ENCODE measurements at regions not wholly inside any gene's neighbourhood (a gene's known extent, or its start where the extent isn't known, plus 50 kb on each side); places are given as distances from the start of the nearest gene placed in this dataset.

GRCh38 chr1:229058729-229059128 lies 212.2 kb upstream of the RAB4A start:
- Histone ChIP-seq H4K20me1 (ENCODE audit: insufficient read depth, low read length) (no peaks in the 10 kb centered on the region), H3K27ac (ENCODE audit: low read depth, low read length) (no peak overlapping the region), H3K27me3 (ENCODE audit: insufficient read depth, low read length) (no peaks in the 10 kb centered on the region), H3K4me2 (ENCODE audit: insufficient read depth, low read length) (no peak overlapping the region), H3K4me3 (ENCODE audit: insufficient read depth, low read length) (no peak overlapping the region), H3K36me3 (ENCODE audit: insufficient read depth, low read length) (no peaks in the 10 kb centered on the region), H2AFZ (ENCODE audit: low read length) (no peak overlapping the region), H3K9me3 (ENCODE audit: low read depth, low read length) (no peaks in the 10 kb centered on the region), H3K4me1 (ENCODE audit: insufficient read depth, low read length) (no peaks in the 10 kb centered on the region), H3K79me2 (ENCODE audit: insufficient read depth, low read length) (no peaks in the 10 kb centered on the region)
- TF ChIP-seq, protein P1, sequence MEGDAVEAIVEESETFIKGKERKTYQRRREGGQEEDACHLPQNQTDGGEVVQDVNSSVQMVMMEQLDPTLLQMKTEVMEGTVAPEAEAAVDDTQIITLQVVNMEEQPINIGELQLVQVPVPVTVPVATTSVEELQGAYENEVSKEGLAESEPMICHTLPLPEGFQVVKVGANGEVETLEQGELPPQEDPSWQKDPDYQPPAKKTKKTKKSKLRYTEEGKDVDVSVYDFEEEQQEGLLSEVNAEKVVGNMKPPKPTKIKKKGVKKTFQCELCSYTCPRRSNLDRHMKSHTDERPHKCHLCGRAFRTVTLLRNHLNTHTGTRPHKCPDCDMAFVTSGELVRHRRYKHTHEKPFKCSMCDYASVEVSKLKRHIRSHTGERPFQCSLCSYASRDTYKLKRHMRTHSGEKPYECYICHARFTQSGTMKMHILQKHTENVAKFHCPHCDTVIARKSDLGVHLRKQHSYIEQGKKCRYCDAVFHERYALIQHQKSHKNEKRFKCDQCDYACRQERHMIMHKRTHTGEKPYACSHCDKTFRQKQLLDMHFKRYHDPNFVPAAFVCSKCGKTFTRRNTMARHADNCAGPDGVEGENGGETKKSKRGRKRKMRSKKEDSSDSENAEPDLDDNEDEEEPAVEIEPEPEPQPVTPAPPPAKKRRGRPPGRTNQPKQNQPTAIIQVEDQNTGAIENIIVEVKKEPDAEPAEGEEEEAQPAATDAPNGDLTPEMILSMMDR (IDR thresholded peaks at IDR 0.05; ENCODE audit: extremely low read depth, low read depth, low read length), result no peak
- peak; percentile 48 for DNase-seq (ENCODE audit: insufficient read length, low spot score, missing footprints)

GRCh38 chr1:229059671-229060539 lies 211.0 kb upstream of the RAB4A start:
- no peaks in the 10 kb centered on the region for H3K27me3 ChIP-seq (ENCODE audit: insufficient read depth, low read length)
- H3K9me3 ChIP-seq (ENCODE audit: low read depth, low read length), result no peaks in the 10 kb centered on the region
- no peak overlapping the region for H3K27ac ChIP-seq (ENCODE audit: low read depth, low read length)
- no peak overlapping the region for H2AFZ ChIP-seq (ENCODE audit: low read length)
- H4K20me1 ChIP-seq (ENCODE audit: insufficient read depth, low read length), result no peaks in the 10 kb centered on the region
- TF ChIP-seq, protein P1 (IDR thresholded peaks at IDR 0.05; ENCODE audit: extremely low read depth, low read depth, low read length), result no peak
- no peaks in the 10 kb centered on the region for H3K79me2 ChIP-seq (ENCODE audit: insufficient read depth, low read length)
- H3K4me3 ChIP-seq (ENCODE audit: insufficient read depth, low read length), result no peak overlapping the region
- H3K4me2 ChIP-seq (ENCODE audit: insufficient read depth, low read length), result no peak overlapping the region
- no peaks in the 10 kb centered on the region for H3K36me3 ChIP-seq (ENCODE audit: insufficient read depth, low read length)
- DNase-seq (ENCODE audit: insufficient read length, low spot score, missing footprints), result peak; percentile 36
- no peaks in the 10 kb centered on the region for H3K4me1 ChIP-seq (ENCODE audit: insufficient read depth, low read length)

GRCh38 chr1:229062135-229062534 lies 208.8 kb upstream of the RAB4A start:
- Histone ChIP-seq H3K4me3 (ENCODE audit: insufficient read depth, low read length) (no peak overlapping the region), H3K9me3 (ENCODE audit: low read depth, low read length) (no peaks in the 10 kb centered on the region), H2AFZ (ENCODE audit: low read length) (no peak overlapping the region), H3K4me1 (ENCODE audit: insufficient read depth, low read length) (no peaks in the 10 kb centered on the region), H3K27ac (ENCODE audit: low read depth, low read length) (no peak overlapping the region), H3K4me2 (ENCODE audit: insufficient read depth, low read length) (no peak overlapping the region), H3K36me3 (ENCODE audit: insufficient read depth, low read length) (no peaks in the 10 kb centered on the region), H3K27me3 (ENCODE audit: insufficient read depth, low read length) (no peaks in the 10 kb centered on the region), H3K79me2 (ENCODE audit: insufficient read depth, low read length) (no peaks in the 10 kb centered on the region), H4K20me1 (ENCODE audit: insufficient read depth, low read length) (no peaks in the 10 kb centered on the region)
- no peak for DNase-seq (ENCODE audit: insufficient read length, low spot score, missing footprints)
- TF ChIP-seq, protein P1 (IDR thresholded peaks at IDR 0.05; ENCODE audit: extremely low read depth, low read depth, low read length), result no peak

DNA sequence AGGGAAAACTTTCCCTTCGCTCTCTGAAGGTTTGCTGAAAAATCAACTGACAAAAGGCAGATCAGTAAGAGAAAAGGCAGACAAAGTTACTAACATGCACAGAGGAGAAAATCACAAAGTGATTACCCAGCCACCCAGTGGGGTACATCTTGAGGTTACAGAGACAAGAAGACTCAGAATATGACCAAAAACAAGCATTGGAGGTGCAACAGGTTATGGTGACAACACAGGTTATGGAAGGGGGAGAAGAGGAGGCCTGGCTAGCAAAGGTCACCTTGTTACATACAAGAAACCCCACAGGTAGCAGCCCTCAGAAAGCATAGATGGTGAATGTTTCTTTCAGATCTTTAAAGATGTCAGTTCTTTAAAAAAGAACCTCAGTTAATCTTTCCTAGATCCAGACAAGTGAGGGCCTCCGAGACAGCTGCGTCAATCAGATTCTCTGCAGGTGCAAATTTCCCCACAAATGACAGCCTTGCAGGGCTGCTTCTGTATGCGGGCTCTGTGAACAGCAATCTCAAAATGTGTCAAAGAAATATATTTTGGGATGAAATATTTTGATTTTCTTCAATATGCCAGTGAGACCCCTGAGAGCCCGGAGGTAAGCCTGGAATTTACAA lies 207.6 kb upstream of the RAB4A start:
- no peaks in the 10 kb centered on the region for H3K27me3 ChIP-seq (ENCODE audit: insufficient read depth, low read length)
- H3K27ac ChIP-seq (ENCODE audit: low read depth, low read length), result no peak overlapping the region
- DNase-seq (ENCODE audit: insufficient read length, low spot score, missing footprints), result no peak
- H3K36me3 ChIP-seq (ENCODE audit: insufficient read depth, low read length), result no peaks in the 10 kb centered on the region
- H2AFZ ChIP-seq (ENCODE audit: low read length), result no peak overlapping the region
- H3K79me2 ChIP-seq (ENCODE audit: insufficient read depth, low read length), result no peaks in the 10 kb centered on the region
- H3K4me3 ChIP-seq (ENCODE audit: insufficient read depth, low read length), result no peak overlapping the region
- H4K20me1 ChIP-seq (ENCODE audit: insufficient read depth, low read length), result no peaks in the 10 kb centered on the region
- no peaks in the 10 kb centered on the region for H3K4me1 ChIP-seq (ENCODE audit: insufficient read depth, low read length)
- H3K9me3 ChIP-seq (ENCODE audit: low read depth, low read length), result no peaks in the 10 kb centered on the region
- TF ChIP-seq, protein P1 (IDR thresholded peaks at IDR 0.05; ENCODE audit: extremely low read depth, low read depth, low read length), result no peak
- H3K4me2 ChIP-seq (ENCODE audit: insufficient read depth, low read length), result no peak overlapping the region
